ENCODE measurements at regions not wholly inside any gene's neighbourhood (a gene's known extent, or its start where the extent isn't known, plus 50 kb on each side); places are given as distances from the start of the nearest gene placed in this dataset.
A peak's percentile ranks its signal among the peaks of the same experiment; 100 is the strongest.

GRCh38 chr11:69917529-69917928, 98.3 kb upstream of the FGF3 start:
- DNase-seq (ENCODE audit: low spot score) = no peak

- no peak for DNase-seq (ENCODE audit: low spot score)
These were observed 99.2 kb upstream of the FGF3 start for GRCh38 chr11:69918231-69918937.

- peak; percentile 58 for DNase-seq (ENCODE audit: low spot score)
These were observed 99.9 kb upstream of the FGF3 start for GRCh38 chr11:69918938-69919650.

- no peak for DNase-seq (ENCODE audit: low spot score)
These were observed 100.6 kb upstream of the FGF3 start for GRCh38 chr11:69919659-69920344.

- no peak for DNase-seq (ENCODE audit: low spot score)
These were observed 101.3 kb upstream of the FGF3 start for GRCh38 chr11:69920345-69921127.

- DNase-seq (ENCODE audit: low spot score) = no peak
These were observed 102.2 kb upstream of the FGF3 start for GRCh38 chr11:69921128-69922014.

GRCh38 chr11:69922015-69922595, 102.9 kb upstream of the FGF3 start:
- no peak for DNase-seq (ENCODE audit: low spot score)

- no peak for DNase-seq (ENCODE audit: low spot score)
These were observed 103.4 kb upstream of the FGF3 start for GRCh38 chr11:69922596-69923111.

- no peak for DNase-seq (ENCODE audit: low spot score)
These were observed 104.0 kb upstream of the FGF3 start for GRCh38 chr11:69923196-69923595.

GRCh38 chr11:69923641-69924307, 104.6 kb upstream of the FGF3 start:
- no peak for DNase-seq (ENCODE audit: low spot score)

GRCh38 chr11:69924308-69925161, 105.3 kb upstream of the FGF3 start:
- DNase-seq (ENCODE audit: low spot score) = no peak

- DNase-seq (ENCODE audit: low spot score) = no peak
These were observed 106.4 kb upstream of the FGF3 start for GRCh38 chr11:69925366-69926196.

- DNase-seq (ENCODE audit: low spot score) = no peak
These were observed 107.3 kb upstream of the FGF3 start for GRCh38 chr11:69926376-69927050.

- no peak for DNase-seq (ENCODE audit: low spot score)
These were observed 108.9 kb upstream of the FGF3 start for GRCh38 chr11:69928121-69928520.

GRCh38 chr11:69928975-69929374, 109.8 kb upstream of the FGF3 start:
- no peak for DNase-seq (ENCODE audit: low spot score)

- DNase-seq (ENCODE audit: low spot score) = no peak
These were observed 111.2 kb upstream of the FGF3 start for GRCh38 chr11:69930081-69931059.
